Gastroesophageal sphincter (tissue), 3 donors: ENCODE measurements at regions not wholly inside any gene's neighbourhood (a gene's known extent, or its start where the extent isn't known, plus 50 kb on each side); places are given as distances from the start of the nearest gene placed in this dataset.

Experiments used
- CTCF ChIP-seq, 4 experiments: fragments of 200-600 bp in 2 of 4; fragments of 450-650 bp in 2 of 4; sonication (generic) in 1 of 4; IDR thresholded peaks; one replicate each; pipeline ENCODE4 v1.5.1; 2017 to 2019; ENCODE audit warnings: antibody characterized with exemption in 4 of 4, mild to moderate bottlenecking in 2 of 4, moderate library complexity in 2 of 4
- POLR2A ChIP-seq, 2 donors: fragments of 450-650 bp; IDR thresholded peaks; one replicate each; pipeline ENCODE4 v1.6.1; 2017; ENCODE audit warnings: antibody characterized with exemption in 2 of 2, mild to moderate bottlenecking in 2 of 2, moderate library complexity in 1 of 2

DNA sequence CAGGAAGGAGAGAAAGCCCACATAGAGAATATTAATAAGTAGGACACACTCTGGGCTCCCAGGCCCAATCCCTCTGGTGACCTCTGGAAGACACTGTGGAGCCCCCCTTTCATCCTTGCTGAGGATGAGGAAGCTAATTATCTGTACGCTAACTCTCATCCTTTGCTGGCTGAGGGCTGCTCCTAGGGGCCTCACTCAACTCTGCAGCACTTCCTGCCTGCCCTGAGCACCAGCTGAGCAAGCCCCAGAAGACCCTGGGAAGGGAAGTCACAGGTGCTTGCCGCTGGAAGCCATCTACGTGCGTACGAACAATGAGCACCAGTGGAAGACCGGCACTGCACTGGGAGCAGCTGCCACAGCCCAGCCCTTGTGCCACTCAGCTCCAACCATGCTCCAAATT, 145.8 kb upstream of the CDH5 start:
- no peak for TF ChIP-seq CTCF (IDR thresholded peaks at IDR 0.05)
- no peak for TF ChIP-seq POLR2A (IDR thresholded peaks at IDR 0.05)
